ENCODE measurements at regions not wholly inside any gene's neighbourhood (a gene's known extent, or its start where the extent isn't known, plus 50 kb on each side); places are given as distances from the start of the nearest gene placed in this dataset.

- CTCF ChIA-PET, result no interaction called here
Measured at GRCh38 chr7:17242504-17242903, 55.9 kb upstream of the AHR start.

GRCh38 chr7:17244786-17245185, 53.7 kb upstream of the AHR start:
- CTCF ChIA-PET, result no interaction called here
- no peak for TF ChIP-seq CTCF (IDR thresholded peaks at IDR 0.05; ENCODE audit: control extremely low read depth, extremely low read depth, low read depth, missing control alignments)

More at GRCh38 chr7:17242504-17242903, 55.9 kb upstream of the AHR start:
- no peak for TF ChIP-seq CTCF (IDR thresholded peaks at IDR 0.05; ENCODE audit: control extremely low read depth, extremely low read depth, low read depth, missing control alignments)
- POLR2A ChIA-PET, result no interaction called here
- DNase-seq (ENCODE audit: extremely low spot score), result no peak

GRCh38 chr7:17247357-17247756, 51.1 kb upstream of the AHR start:
- no peak for TF ChIP-seq CTCF (IDR thresholded peaks at IDR 0.05; ENCODE audit: control extremely low read depth, extremely low read depth, low read depth, missing control alignments)
- ChIA-PET POLR2A (no interaction called here), CTCF (interaction anchor here (0.9 to 1.3 kb wide), 4 partner anchors 15 to 97 kb away, joined by 3 to 5 read pairs (median 4); no protein-coding TSS in a partner anchor)
- DNase-seq (ENCODE audit: extremely low spot score), result no peak

More at GRCh38 chr7:17244786-17245185, 53.7 kb upstream of the AHR start:
- no peak for DNase-seq (ENCODE audit: extremely low spot score)
- POLR2A ChIA-PET, result no interaction called here

GRCh38 chr7:17248527-17248926, 49.9 kb upstream of the AHR start:
- no peak for DNase-seq (ENCODE audit: extremely low spot score)
- TF ChIP-seq CTCF (IDR thresholded peaks at IDR 0.05; ENCODE audit: control extremely low read depth, extremely low read depth, low read depth, missing control alignments), result no peak
- CTCF ChIA-PET, result no interaction called here
- POLR2A ChIA-PET, result no interaction called here
